ENCODE measurements at regions not wholly inside any gene's neighbourhood (a gene's known extent, or its start where the extent isn't known, plus 50 kb on each side); places are given as distances from the start of the nearest gene placed in this dataset.

- TF ChIP-seq CTCF (IDR thresholded peaks at IDR 0.05; ENCODE audit: low read depth, low read length), result no peak
- H3K9me3 ChIP-seq (ENCODE audit: severe bottlenecking), result peaks cover 1% of the 10 kb centered on the region
- no peak overlapping the region for H3K27ac ChIP-seq
- no peak for DNase-seq
- H3K27me3 ChIP-seq (ENCODE audit: insufficient read depth, low read depth, severe bottlenecking), result no peaks in the 10 kb centered on the region
- H3K4me3 ChIP-seq (ENCODE audit: low read depth, low read length), result no peak overlapping the region
- H3K36me3 ChIP-seq, result no peaks in the 10 kb centered on the region
These were observed 83.9 kb upstream of the DUSP22 start for GRCh38 chr6:208364-208763.

DNA sequence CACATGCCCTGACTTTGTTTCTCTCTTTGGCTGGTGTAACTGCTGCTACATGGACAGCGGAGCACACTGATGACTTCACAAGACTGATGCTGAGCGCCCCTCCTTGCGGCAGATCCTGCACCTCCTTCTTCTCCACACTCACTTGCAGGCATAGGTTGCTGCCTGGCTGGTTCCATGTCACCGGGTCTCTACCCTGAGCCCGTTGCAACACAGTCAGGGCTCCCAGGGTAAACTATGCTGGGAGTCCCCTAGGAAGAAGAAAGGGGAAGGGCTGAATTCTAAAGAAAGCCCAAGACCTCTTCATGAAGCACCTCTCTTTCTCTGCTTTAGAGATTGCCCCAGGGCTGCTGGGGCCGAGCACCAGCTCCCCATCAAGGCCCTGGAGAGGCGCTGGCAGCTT is 83.3 kb upstream of the DUSP22 start:
- DNase-seq, result no peak
- no peak for TF ChIP-seq CTCF (IDR thresholded peaks at IDR 0.05; ENCODE audit: low read depth, low read length)
- Histone ChIP-seq H3K9me3 (ENCODE audit: severe bottlenecking) (peaks cover 7% of the 10 kb centered on the region), H3K27ac (no peak overlapping the region), H3K36me3 (no peaks in the 10 kb centered on the region), H3K4me3 (ENCODE audit: low read depth, low read length) (no peak overlapping the region), H3K27me3 (ENCODE audit: insufficient read depth, low read depth, severe bottlenecking) (no peaks in the 10 kb centered on the region)

- Histone ChIP-seq H3K27ac (no peak overlapping the region), H3K4me3 (ENCODE audit: low read depth, low read length) (no peak overlapping the region), H3K27me3 (ENCODE audit: insufficient read depth, low read depth, severe bottlenecking) (no peaks in the 10 kb centered on the region), H3K9me3 (ENCODE audit: severe bottlenecking) (peaks cover 12% of the 10 kb centered on the region), H3K36me3 (no peaks in the 10 kb centered on the region)
- no peak for DNase-seq
- no peak for TF ChIP-seq CTCF (IDR thresholded peaks at IDR 0.05; ENCODE audit: low read depth, low read length)
These were observed 82.7 kb upstream of the DUSP22 start for GRCh38 chr6:209432-210103.

DNA sequence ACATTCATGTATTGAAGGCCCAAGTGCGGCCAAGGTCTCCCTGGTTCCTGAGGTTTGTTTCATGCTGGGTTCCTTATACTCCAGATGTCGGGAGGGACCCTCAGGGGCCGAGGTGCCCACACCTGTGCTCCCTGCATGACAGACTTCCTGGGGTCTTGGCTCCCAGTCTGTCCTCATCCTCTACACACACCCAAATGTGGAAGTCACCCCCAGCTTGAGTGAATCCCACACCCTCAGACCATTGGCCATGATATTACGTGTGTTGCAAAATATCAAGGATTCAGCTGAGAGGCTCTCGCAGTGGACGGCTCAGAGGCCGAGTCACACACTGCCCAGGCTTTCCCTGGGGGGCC is 82.2 kb upstream of the DUSP22 start:
- Histone ChIP-seq H3K9me3 (ENCODE audit: severe bottlenecking) (peaks cover 14% of the 10 kb centered on the region), H3K27ac (no peak overlapping the region), H3K4me3 (ENCODE audit: low read depth, low read length) (no peak overlapping the region), H3K36me3 (no peaks in the 10 kb centered on the region), H3K27me3 (ENCODE audit: insufficient read depth, low read depth, severe bottlenecking) (no peaks in the 10 kb centered on the region)
- no peak for DNase-seq
- TF ChIP-seq CTCF (IDR thresholded peaks at IDR 0.05; ENCODE audit: low read depth, low read length), result no peak

- peaks cover 14% of the 10 kb centered on the region for H3K9me3 ChIP-seq (ENCODE audit: severe bottlenecking)
- DNase-seq, result no peak
- H3K27ac ChIP-seq, result no peak overlapping the region
- no peaks in the 10 kb centered on the region for H3K27me3 ChIP-seq (ENCODE audit: insufficient read depth, low read depth, severe bottlenecking)
- H3K36me3 ChIP-seq, result no peaks in the 10 kb centered on the region
- no peak for TF ChIP-seq CTCF (IDR thresholded peaks at IDR 0.05; ENCODE audit: low read depth, low read length)
- no peak overlapping the region for H3K4me3 ChIP-seq (ENCODE audit: low read depth, low read length)
These were observed 81.4 kb upstream of the DUSP22 start for GRCh38 chr6:210778-211374.

All from WERI-Rb-1 (cell line).